Liver (tissue), 8 donors: ENCODE measurements at regions not wholly inside any gene's neighbourhood (a gene's known extent, or its start where the extent isn't known, plus 50 kb on each side); places are given as distances from the start of the nearest gene placed in this dataset.

ENCODE experiments used
- DNase-seq: peaks from one replicate; pipeline ENCODE4 v3.0.0-alpha.2; 2017; ENCODE audit warnings: low spot score
- H3K27ac ChIP-seq, 2 donors: one replicate each; pipeline ENCODE4 v1.7.0; 2013; ENCODE audit warnings: inconsistent platforms in 2 of 2, low read length in 2 of 2, control low read depth in 1 of 2, low read depth in 1 of 2, mild to moderate bottlenecking in 1 of 2
- H3K27me3 ChIP-seq, 4 donors: one replicate each; pipeline versions ENCODE4 v1.6.1 to v1.7.0; 2013; ENCODE audit warnings: low read length in 3 of 4, inconsistent platforms in 1 of 4, mild to moderate bottlenecking in 1 of 4, moderate library complexity in 1 of 4; ENCODE audit not compliant: control insufficient read depth in 4 of 4, insufficient read depth in 4 of 4
- H3K36me3 ChIP-seq, 4 donors: one replicate each; pipeline versions ENCODE4 v1.6.1 to v1.7.0; 2013; ENCODE audit warnings: low read length in 3 of 4, mild to moderate bottlenecking in 3 of 4, low read depth in 1 of 4, moderate library complexity in 1 of 4; ENCODE audit not compliant: control insufficient read depth in 4 of 4, insufficient read depth in 3 of 4
- H3K4me1 ChIP-seq, 4 donors: one replicate each; pipeline versions ENCODE4 v1.6.1 to v1.7.0; 2013; ENCODE audit warnings: low read length in 3 of 4, mild to moderate bottlenecking in 3 of 4, moderate library complexity in 1 of 4; ENCODE audit not compliant: control insufficient read depth in 4 of 4, insufficient read depth in 4 of 4
- H3K4me3 ChIP-seq, 3 donors: one replicate each; pipeline versions ENCODE4 v1.6.1 to v1.7.0; 2013; ENCODE audit warnings: low read length in 3 of 3, control low read depth in 1 of 3, low read depth in 1 of 3, mild to moderate bottlenecking in 1 of 3
- H3K9ac ChIP-seq, 2 donors: one replicate each; pipeline ENCODE4 v1.7.0; 2013; ENCODE audit warnings: low read length in 2 of 2, mild to moderate bottlenecking in 2 of 2, moderate library complexity in 2 of 2, control low read depth in 1 of 2, low read depth in 1 of 2
- H3K9me3 ChIP-seq, 4 donors: one replicate each; pipeline versions ENCODE4 v1.6.1 to v1.7.0; 2013; ENCODE audit warnings: low read length in 3 of 4; ENCODE audit not compliant: control insufficient read depth in 4 of 4
- EGR1 ChIP-seq, 2 donors: IDR thresholded peaks; 2 replicates each; pipeline ENCODE4 v1.6.1; 2016 to 2018; ENCODE audit warnings: antibody characterized with exemption in 2 of 2, low read depth in 2 of 2
- FOXA2 ChIP-seq: IDR thresholded peaks from 2 replicates; pipeline ENCODE4 v1.6.1; 2016; ENCODE audit warnings: antibody characterized with exemption
- GABPA ChIP-seq, 2 donors: IDR thresholded peaks in 1 of 2; conservative IDR thresholded peaks in 1 of 2; 2 replicates each; pipeline ENCODE4 v1.6.1; 2016; ENCODE audit warnings: antibody characterized with exemption in 2 of 2, mild to moderate bottlenecking in 1 of 2, moderate library complexity in 1 of 2
- HNF4A ChIP-seq, 2 donors: conservative IDR thresholded peaks; 2 replicates each; pipeline ENCODE4 v1.6.1; 2016; ENCODE audit warnings: antibody characterized with exemption in 2 of 2, mild to moderate bottlenecking in 2 of 2
- NR2F2 ChIP-seq: IDR thresholded peaks from 2 replicates; pipeline ENCODE4 v1.6.1; 2016; ENCODE audit warnings: antibody characterized with exemption
- RAD21 ChIP-seq, 2 donors: IDR thresholded peaks; 2 replicates each; pipeline ENCODE4 v1.6.1; 2016; ENCODE audit warnings: antibody characterized with exemption in 2 of 2, mild to moderate bottlenecking in 2 of 2
- TAF1 ChIP-seq: conservative IDR thresholded peaks from 2 replicates; pipeline ENCODE4 v1.6.1; 2016; ENCODE audit warnings: antibody characterized with exemption, mild to moderate bottlenecking
- WGBS: extraction: QIAGEN DNeasy Blood & Tissue Kit; methylation state at CpG from one replicate; pipeline ENCODE4 v1.1.7; 2013; 5-methylcytosine and 5-hydroxymethylcytosine counted together
- TF ChIP-seq, protein P1 (sequence below): fragments of 150-350 bp; IDR thresholded peaks from 2 replicates; pipeline ENCODE4 v1.5.1; 2017; ENCODE audit warnings: improper control_type of control experiment, low read depth, low read length; ENCODE audit not compliant: missing input control
- TF ChIP-seq, protein P2 (sequence below): IDR thresholded peaks from 2 replicates; pipeline ENCODE4 v1.6.1; 2016; ENCODE audit warnings: antibody characterized with exemption, mild to moderate bottlenecking
- TF ChIP-seq, protein P3 (sequence below): IDR thresholded peaks from 2 replicates; pipeline ENCODE4 v1.6.1; 2016; ENCODE audit warnings: antibody characterized with exemption
- TF ChIP-seq, protein P4 (sequence below): IDR thresholded peaks from 2 replicates; pipeline ENCODE4 v1.6.1; 2016; ENCODE audit warnings: antibody characterized with exemption
- TF ChIP-seq, protein P5 (sequence below): IDR thresholded peaks from 2 replicates; pipeline ENCODE4 v1.6.1; 2016; ENCODE audit warnings: antibody characterized with exemption
- donor health status: healthy.
- donor health status: healthy.
- donor health status: healthy.
- donor health status: healthy.
- donor health status: healthy.

DNA sequence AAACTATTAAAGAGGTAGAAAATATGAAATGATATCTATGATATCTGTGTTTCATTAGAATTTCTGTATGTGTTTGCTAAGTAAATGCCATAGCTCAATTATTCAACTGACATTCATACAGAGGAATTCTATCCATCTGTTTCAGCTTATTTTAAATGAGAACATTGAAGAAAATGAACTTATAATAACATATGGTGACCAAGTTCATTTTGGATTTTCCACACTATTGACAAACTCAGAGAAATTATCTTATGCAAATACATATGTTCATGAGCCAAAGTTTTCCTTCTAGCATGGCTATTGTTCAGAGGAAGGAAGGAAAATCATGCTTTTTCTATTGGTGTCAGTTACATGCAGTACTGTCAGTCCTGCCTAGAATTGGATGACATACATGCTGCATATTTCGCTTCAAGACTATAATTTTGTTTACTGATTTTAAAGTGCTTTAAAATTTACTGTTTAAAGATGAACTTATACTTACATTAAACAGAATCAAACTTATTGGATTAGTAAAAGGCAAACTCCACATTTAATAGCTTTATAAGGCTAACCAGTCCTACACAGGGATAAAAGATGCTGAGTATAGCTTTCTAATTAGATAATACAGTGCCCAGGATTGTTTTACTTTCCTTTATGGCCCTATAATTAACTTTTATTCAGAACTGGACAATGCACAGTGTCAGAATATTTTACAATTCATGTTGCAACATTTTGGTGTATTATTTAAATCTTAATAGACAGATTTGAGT, 646.2 kb downstream of the TRAM1L1 start:
- TF ChIP-seq, protein P1, sequence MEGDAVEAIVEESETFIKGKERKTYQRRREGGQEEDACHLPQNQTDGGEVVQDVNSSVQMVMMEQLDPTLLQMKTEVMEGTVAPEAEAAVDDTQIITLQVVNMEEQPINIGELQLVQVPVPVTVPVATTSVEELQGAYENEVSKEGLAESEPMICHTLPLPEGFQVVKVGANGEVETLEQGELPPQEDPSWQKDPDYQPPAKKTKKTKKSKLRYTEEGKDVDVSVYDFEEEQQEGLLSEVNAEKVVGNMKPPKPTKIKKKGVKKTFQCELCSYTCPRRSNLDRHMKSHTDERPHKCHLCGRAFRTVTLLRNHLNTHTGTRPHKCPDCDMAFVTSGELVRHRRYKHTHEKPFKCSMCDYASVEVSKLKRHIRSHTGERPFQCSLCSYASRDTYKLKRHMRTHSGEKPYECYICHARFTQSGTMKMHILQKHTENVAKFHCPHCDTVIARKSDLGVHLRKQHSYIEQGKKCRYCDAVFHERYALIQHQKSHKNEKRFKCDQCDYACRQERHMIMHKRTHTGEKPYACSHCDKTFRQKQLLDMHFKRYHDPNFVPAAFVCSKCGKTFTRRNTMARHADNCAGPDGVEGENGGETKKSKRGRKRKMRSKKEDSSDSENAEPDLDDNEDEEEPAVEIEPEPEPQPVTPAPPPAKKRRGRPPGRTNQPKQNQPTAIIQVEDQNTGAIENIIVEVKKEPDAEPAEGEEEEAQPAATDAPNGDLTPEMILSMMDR: no peak
- TF ChIP-seq GABPA (IDR thresholded peaks at IDR 0.05 in 1 of 2, conservative IDR thresholded peaks at IDR 0.05 in 1 of 2): no peak
- TF ChIP-seq, protein P2, sequence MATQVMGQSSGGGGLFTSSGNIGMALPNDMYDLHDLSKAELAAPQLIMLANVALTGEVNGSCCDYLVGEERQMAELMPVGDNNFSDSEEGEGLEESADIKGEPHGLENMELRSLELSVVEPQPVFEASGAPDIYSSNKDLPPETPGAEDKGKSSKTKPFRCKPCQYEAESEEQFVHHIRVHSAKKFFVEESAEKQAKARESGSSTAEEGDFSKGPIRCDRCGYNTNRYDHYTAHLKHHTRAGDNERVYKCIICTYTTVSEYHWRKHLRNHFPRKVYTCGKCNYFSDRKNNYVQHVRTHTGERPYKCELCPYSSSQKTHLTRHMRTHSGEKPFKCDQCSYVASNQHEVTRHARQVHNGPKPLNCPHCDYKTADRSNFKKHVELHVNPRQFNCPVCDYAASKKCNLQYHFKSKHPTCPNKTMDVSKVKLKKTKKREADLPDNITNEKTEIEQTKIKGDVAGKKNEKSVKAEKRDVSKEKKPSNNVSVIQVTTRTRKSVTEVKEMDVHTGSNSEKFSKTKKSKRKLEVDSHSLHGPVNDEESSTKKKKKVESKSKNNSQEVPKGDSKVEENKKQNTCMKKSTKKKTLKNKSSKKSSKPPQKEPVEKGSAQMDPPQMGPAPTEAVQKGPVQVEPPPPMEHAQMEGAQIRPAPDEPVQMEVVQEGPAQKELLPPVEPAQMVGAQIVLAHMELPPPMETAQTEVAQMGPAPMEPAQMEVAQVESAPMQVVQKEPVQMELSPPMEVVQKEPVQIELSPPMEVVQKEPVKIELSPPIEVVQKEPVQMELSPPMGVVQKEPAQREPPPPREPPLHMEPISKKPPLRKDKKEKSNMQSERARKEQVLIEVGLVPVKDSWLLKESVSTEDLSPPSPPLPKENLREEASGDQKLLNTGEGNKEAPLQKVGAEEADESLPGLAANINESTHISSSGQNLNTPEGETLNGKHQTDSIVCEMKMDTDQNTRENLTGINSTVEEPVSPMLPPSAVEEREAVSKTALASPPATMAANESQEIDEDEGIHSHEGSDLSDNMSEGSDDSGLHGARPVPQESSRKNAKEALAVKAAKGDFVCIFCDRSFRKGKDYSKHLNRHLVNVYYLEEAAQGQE: no peak
- TF ChIP-seq FOXA2: no peak
- TF ChIP-seq, protein P3, sequence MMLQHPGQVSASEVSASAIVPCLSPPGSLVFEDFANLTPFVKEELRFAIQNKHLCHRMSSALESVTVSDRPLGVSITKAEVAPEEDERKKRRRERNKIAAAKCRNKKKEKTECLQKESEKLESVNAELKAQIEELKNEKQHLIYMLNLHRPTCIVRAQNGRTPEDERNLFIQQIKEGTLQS: no peak
- TF ChIP-seq RAD21 (IDR thresholded peaks at IDR 0.05): no peak
- TF ChIP-seq NR2F2: no peak
- TF ChIP-seq TAF1: no peak
- TF ChIP-seq, protein P4, sequence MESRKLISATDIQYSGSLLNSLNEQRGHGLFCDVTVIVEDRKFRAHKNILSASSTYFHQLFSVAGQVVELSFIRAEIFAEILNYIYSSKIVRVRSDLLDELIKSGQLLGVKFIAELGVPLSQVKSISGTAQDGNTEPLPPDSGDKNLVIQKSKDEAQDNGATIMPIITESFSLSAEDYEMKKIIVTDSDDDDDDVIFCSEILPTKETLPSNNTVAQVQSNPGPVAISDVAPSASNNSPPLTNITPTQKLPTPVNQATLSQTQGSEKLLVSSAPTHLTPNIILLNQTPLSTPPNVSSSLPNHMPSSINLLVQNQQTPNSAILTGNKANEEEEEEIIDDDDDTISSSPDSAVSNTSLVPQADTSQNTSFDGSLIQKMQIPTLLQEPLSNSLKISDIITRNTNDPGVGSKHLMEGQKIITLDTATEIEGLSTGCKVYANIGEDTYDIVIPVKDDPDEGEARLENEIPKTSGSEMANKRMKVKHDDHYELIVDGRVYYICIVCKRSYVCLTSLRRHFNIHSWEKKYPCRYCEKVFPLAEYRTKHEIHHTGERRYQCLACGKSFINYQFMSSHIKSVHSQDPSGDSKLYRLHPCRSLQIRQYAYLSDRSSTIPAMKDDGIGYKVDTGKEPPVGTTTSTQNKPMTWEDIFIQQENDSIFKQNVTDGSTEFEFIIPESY: no peak
- TF ChIP-seq EGR1 (IDR thresholded peaks at IDR 0.05; ENCODE audit: low read depth in 2 of 2): no peak
- Histone ChIP-seq H3K4me3 (no peak overlapping the region), H3K27me3 (no peaks in the 10 kb centered on the region), H3K4me1 (no peaks in the 10 kb centered on the region), H3K9ac (no peak overlapping the region), H3K27ac (no peak overlapping the region), H3K36me3 (no peaks in the 10 kb centered on the region), H3K9me3 (no peaks in the 10 kb centered on the region)
- DNase-seq: no peak
- 58% methylated on average over 1 of the region's 1 CpG for WGBS

DNA sequence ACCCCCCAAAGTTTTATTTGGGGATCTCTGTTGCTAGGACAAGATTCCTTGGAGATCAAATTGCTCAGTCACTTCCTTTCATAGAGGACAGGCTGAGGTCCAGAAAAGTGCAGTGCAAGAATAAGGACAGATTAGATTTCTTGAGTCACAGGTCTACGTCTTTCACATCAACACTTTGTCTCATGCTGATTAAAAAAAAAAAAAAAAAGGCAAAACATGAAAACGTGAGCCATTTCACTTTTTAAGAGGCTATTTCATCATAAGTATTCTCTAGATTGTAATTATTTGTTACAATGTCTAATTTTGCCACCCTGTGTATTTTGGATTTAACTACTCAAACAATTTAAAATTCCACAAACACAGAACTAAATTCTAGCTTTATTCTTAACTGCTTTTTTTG, 647.0 kb downstream of the TRAM1L1 start:
- DNase-seq: no peak
- Histone ChIP-seq H3K36me3 (no peaks in the 10 kb centered on the region), H3K4me3 (no peak overlapping the region), H3K27ac (no peak overlapping the region), H3K9ac (no peak overlapping the region), H3K9me3 (no peaks in the 10 kb centered on the region), H3K27me3 (no peaks in the 10 kb centered on the region), H3K4me1 (no peaks in the 10 kb centered on the region)
- TF ChIP-seq, protein P5, sequence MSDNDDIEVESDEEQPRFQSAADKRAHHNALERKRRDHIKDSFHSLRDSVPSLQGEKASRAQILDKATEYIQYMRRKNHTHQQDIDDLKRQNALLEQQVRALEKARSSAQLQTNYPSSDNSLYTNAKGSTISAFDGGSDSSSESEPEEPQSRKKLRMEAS: no peak
- TF ChIP-seq FOXA2: no peak
- TF ChIP-seq HNF4A (conservative IDR thresholded peaks at IDR 0.05): no peak
- 21% methylated on average over 2 of the region's 2 CpGs for WGBS
